K562 (cell line): ENCODE measurements at regions not wholly inside any gene's neighbourhood (a gene's known extent, or its start where the extent isn't known, plus 50 kb on each side); places are given as distances from the start of the nearest gene placed in this dataset.
A peak's percentile ranks its signal among the peaks of the same experiment; 100 is the strongest.

ENCODE experiments used
- ATAC-seq: fragments of 200-7000 bp; cut with Tn5 transposase; 3 replicates; pipeline ENCODE4 v1.9.1; 2020; ENCODE audit warnings: moderate library complexity
- BruUV-seq: library from RNA; stranded (reverse); fragments of 400-500 nt; replicated peaks from 2 replicates; lab custom pipeline; 2021; lab: Mats Ljungman, UMichigan
- CTCF ChIA-PET: fragments of 300-600 bp; formaldehyde crosslinking; extraction: SDS; loops from one replicate; lab custom pipeline; 2021; ENCODE audit warnings: low intra/inter-chr PET ratio; lab: Yijun Ruan, JAX
- POLR2A ChIA-PET: fragments of 300-600, 350-650 bp; sonication (Branson Sonifier 250); formaldehyde crosslinking; extraction: SDS; loops from one replicate; lab custom pipeline; 2021; ENCODE audit warnings: antibody characterized with exemption, inconsistent platforms; lab: Yijun Ruan, JAX
- DNase-seq, 4 experiments: peaks; one replicate each; pipeline versions ENCODE4 v3.0.0 to v3.0.0-alpha.2; 2011 to 2018; ENCODE audit warnings: low spot score in 3 of 4, mixed read lengths in 3 of 4; ENCODE audit errors: extremely low read depth in 1 of 4
- FAIRE-seq: peaks from 2 replicates; lab custom pipeline; 2011; peaks lifted over from hg19 to GRCh38; lab: Jason Lieb, UNC
- H2AFZ ChIP-seq: 2 replicates; pipeline ENCODE4 v1.6.0; 2011; ENCODE audit warnings: low read depth, low read length, control low read depth, inconsistent platforms
- H3K27ac ChIP-seq: fragments of 200-600 bp; 3 replicates; pipeline ENCODE4 v1.8.0; 2011; ENCODE audit warnings: low read depth, mild to moderate bottlenecking, control low read depth, inconsistent platforms, low read length, moderate library complexity, mixed read lengths; ENCODE audit errors: extremely low read depth
- H3K27me3 ChIP-seq, 2 experiments: fragments of 300-600 bp in 1 of 2; 2 replicates in 1 of 2; 3 replicates in 1 of 2; pipeline versions ENCODE4 v1.6.0 to v1.8.0; 2011; ENCODE audit warnings: inconsistent platforms in 2 of 2, low read length in 2 of 2, mild to moderate bottlenecking in 1 of 2, mixed read lengths in 1 of 2, moderate library complexity in 1 of 2; ENCODE audit not compliant: control insufficient read depth in 2 of 2, insufficient read depth in 2 of 2
- H3K36me3 ChIP-seq: fragments of 300-600 bp; 3 replicates; pipeline ENCODE4 v1.8.0; 2011; ENCODE audit warnings: mild to moderate bottlenecking, low read length, inconsistent platforms; ENCODE audit not compliant: control insufficient read depth, insufficient read depth
- H3K4me1 ChIP-seq, 2 experiments: fragments of 200-600 bp in 1 of 2; replicated peaks in 1 of 2; 2 replicates in 1 of 2; 3 replicates in 1 of 2; pipeline versions ENCODE4 v1.5.1 to v1.8.0; 2011; ENCODE audit warnings: inconsistent platforms in 2 of 2, low read length in 2 of 2, mild to moderate bottlenecking in 1 of 2, mixed read lengths in 1 of 2, moderate library complexity in 1 of 2; ENCODE audit not compliant: control insufficient read depth in 2 of 2, insufficient read depth in 2 of 2
- H3K4me2 ChIP-seq: 2 replicates; pipeline ENCODE4 v1.6.1; 2011; ENCODE audit warnings: low read length, control low read depth, inconsistent platforms, mixed read lengths; ENCODE audit not compliant: insufficient read depth
- H3K4me3 ChIP-seq: fragments of 200-600 bp; sonication (generic), shearing (Covaris generic); 2 replicates; pipeline ENCODE4 v1.5.1; 2016; ENCODE audit warnings: control low read depth, inconsistent platforms
- H3K79me2 ChIP-seq: fragments of 200-600 bp; 3 replicates; pipeline ENCODE4 v1.8.0; 2011; ENCODE audit warnings: low read length, inconsistent platforms; ENCODE audit not compliant: control insufficient read depth, insufficient read depth
- H3K9ac ChIP-seq, 2 experiments: 2 replicates each; pipeline versions ENCODE4 v1.6.0 to v1.6.1; 2011; ENCODE audit warnings: low read depth in 2 of 2, low read length in 2 of 2, control low read depth in 1 of 2, inconsistent platforms in 1 of 2, mild to moderate bottlenecking in 1 of 2, mixed read lengths in 1 of 2; ENCODE audit not compliant: insufficient read depth in 1 of 2
- H3K9me1 ChIP-seq: one replicate; pipeline ENCODE4 v1.6.0; 2011; ENCODE audit warnings: inconsistent platforms, mild to moderate bottlenecking, low read length, moderate library complexity; ENCODE audit not compliant: control insufficient read depth, insufficient read depth
- H3K9me3 ChIP-seq: replicated peaks from 2 replicates; pipeline ENCODE4 v1.5.1; 2011; ENCODE audit warnings: low read depth, low read length, inconsistent platforms; ENCODE audit not compliant: control insufficient read depth, insufficient read depth
- H4K20me1 ChIP-seq: replicated peaks from 2 replicates; pipeline ENCODE4 v1.6.1; 2011; ENCODE audit warnings: low read length, inconsistent platforms, mixed read lengths; ENCODE audit not compliant: control insufficient read depth, insufficient read depth
- BRD4 ChIP-seq: fragments of 200-600 bp; sonication (generic); IDR thresholded peaks from 2 replicates; pipeline ENCODE4 v1.6.1; 2017; ENCODE audit warnings: inconsistent platforms
- FOXP1 ChIP-seq: sonication (generic); formaldehyde crosslinking; IDR thresholded peaks from 2 replicates; pipeline ENCODE4 v1.8.0; 2022; ENCODE audit warnings: mild to moderate bottlenecking, missing genetic modification reagents
- LCOR ChIP-seq: sonication (generic); formaldehyde crosslinking; IDR thresholded peaks from 2 replicates; pipeline ENCODE4 v1.8.0; 2022; ENCODE audit warnings: mild to moderate bottlenecking, missing genetic modification reagents
- POLR2AphosphoS5 ChIP-seq: IDR thresholded peaks from 2 replicates; pipeline ENCODE4 v1.6.1; 2011; ENCODE audit warnings: mild to moderate bottlenecking, low read depth, low read length, moderate library complexity; ENCODE audit not compliant: control insufficient read depth, insufficient read depth
- POLR3A ChIP-seq: IDR thresholded peaks from 2 replicates; pipeline ENCODE4 v1.6.1; 2011; ENCODE audit warnings: borderline replicate concordance, mild to moderate bottlenecking, moderate library complexity; ENCODE audit not compliant: insufficient read length, insufficient read depth; ENCODE audit errors: extremely low read depth
- SIN3A ChIP-seq, 2 experiments: fragments of 150-350 bp in 1 of 2; IDR thresholded peaks; 2 replicates each; pipeline ENCODE4 v1.6.1; 2011 to 2016; ENCODE audit warnings: borderline replicate concordance in 2 of 2, low read depth in 2 of 2, low read length in 2 of 2, mild to moderate bottlenecking in 2 of 2, moderate library complexity in 2 of 2; ENCODE audit not compliant: control insufficient read depth in 1 of 2
- ZNF277 ChIP-seq: fragments of 250-450 bp; sonication (Bioruptor Pico); IDR thresholded peaks from 2 replicates; pipeline ENCODE4 v1.8.0; 2022; ENCODE audit warnings: inconsistent platforms, mild to moderate bottlenecking, moderate library complexity, borderline replicate concordance
- ZNF778 ChIP-seq: fragments of 450-650 bp; formaldehyde crosslinking; IDR thresholded peaks from 2 replicates; pipeline ENCODE4 v1.4.0; 2020; ENCODE audit warnings: mild to moderate bottlenecking, moderate library complexity
- WGBS: fragments of 100-300 bp; shearing (Covaris generic); methylation state at CpG from one replicate; pipeline ENCODE4 v1.1.6; 2016; ENCODE audit warnings: low coverage, mixed read lengths; ENCODE audit not compliant: insufficient coverage; ENCODE audit errors: missing lambda C conversion rate; 5-methylcytosine and 5-hydroxymethylcytosine counted together
- in situ Hi-C: fragments of 300-500 bp; cut with MboI; formaldehyde crosslinking; loops from 4 replicates; pipeline ENCODE4 v1.15.0; 2018; ENCODE audit warnings: inconsistent platforms, mixed read lengths
- intact Hi-C: fragments of 100-400 bp; cut with micrococcal nuclease; formaldehyde crosslinking; loops from 2 replicates; pipeline ENCODE4 v1.14.2; 2022
- TF ChIP-seq, protein P1 (sequence below): sonication (generic); formaldehyde crosslinking; IDR thresholded peaks from 2 replicates; pipeline ENCODE4 v1.8.1; 2023; ENCODE audit warnings: mild to moderate bottlenecking, missing genetic modification reagents, moderate library complexity
- TF ChIP-seq, protein P2 (sequence below): sonication (generic); formaldehyde crosslinking; IDR thresholded peaks from 2 replicates; pipeline ENCODE4 v1.8.1; 2022; ENCODE audit warnings: missing genetic modification reagents
- TF ChIP-seq, protein P3 (sequence below): sonication (generic); formaldehyde crosslinking; IDR thresholded peaks from 2 replicates; pipeline ENCODE4 v1.8.0; 2022; ENCODE audit warnings: missing genetic modification reagents, mild to moderate bottlenecking, borderline replicate concordance

DNA sequence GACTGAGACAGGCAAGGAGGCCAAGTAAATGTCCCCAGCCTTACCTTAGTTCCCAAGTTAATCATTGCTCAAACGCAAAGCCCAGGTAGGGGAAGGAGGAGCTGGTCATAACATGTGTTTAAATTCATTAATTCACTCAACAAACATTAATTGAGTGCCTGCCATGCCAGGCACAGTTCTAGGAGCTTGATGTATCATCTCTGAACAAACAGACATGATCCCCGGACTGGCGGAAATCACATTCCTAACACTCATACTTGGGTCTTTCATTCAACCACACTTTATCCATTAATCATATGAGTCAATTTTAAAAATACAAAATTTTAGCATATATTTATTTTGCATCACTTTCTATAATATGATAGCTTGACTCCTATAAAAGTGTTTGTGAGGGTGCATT lies 335.3 kb upstream of the NOCT start (continued):
- no peak for TF ChIP-seq ZNF277
- TF ChIP-seq, protein P1, sequence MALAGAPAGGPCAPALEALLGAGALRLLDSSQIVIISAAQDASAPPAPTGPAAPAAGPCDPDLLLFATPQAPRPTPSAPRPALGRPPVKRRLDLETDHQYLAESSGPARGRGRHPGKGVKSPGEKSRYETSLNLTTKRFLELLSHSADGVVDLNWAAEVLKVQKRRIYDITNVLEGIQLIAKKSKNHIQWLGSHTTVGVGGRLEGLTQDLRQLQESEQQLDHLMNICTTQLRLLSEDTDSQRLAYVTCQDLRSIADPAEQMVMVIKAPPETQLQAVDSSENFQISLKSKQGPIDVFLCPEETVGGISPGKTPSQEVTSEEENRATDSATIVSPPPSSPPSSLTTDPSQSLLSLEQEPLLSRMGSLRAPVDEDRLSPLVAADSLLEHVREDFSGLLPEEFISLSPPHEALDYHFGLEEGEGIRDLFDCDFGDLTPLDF (CRISPR knock-in tag), result no peak

GRCh38 chr4:138678985-138679746 lies 336.4 kb upstream of the NOCT start:
- Histone ChIP-seq H3K4me2 (no peak overlapping the region), H3K27ac (no peak overlapping the region), H3K79me2 (no peaks in the 10 kb centered on the region), H3K9me1 (no peaks in the 10 kb centered on the region), H2AFZ (peak overlapping the region; percentile 61), H3K4me1 (peaks cover 3% of the 10 kb centered on the region in 2 experiments; a peak in 3 of 5 replicates), H3K4me3 (no peak overlapping the region), H3K9me3 (no peaks in the 10 kb centered on the region), H4K20me1 (no peaks in the 10 kb centered on the region), H3K9ac (no peak overlapping the region), H3K36me3 (no peaks in the 10 kb centered on the region), H3K27me3 (peaks cover 0 to 7% of the 10 kb centered on the region in 2 experiments; a peak in 3 of 5 replicates)
- ChIA-PET CTCF (no interaction called here), POLR2A (no interaction called here)
- 40% methylated on average over 10 of the region's 10 CpGs for WGBS
- in situ Hi-C loops (loop anchor here (10.0 kb wide), 1 partner anchor 504 kb away; no protein-coding TSS in a partner anchor), intact Hi-C loops (loop anchor here (10.0 kb wide), 1 partner anchor 1554 kb away; no protein-coding TSS in a partner anchor)
- ATAC-seq, result no peak
- BruUV-seq, result no TSS peak
- FAIRE-seq, result no peak
- no peak for DNase-seq
- TF ChIP-seq, protein P2, sequence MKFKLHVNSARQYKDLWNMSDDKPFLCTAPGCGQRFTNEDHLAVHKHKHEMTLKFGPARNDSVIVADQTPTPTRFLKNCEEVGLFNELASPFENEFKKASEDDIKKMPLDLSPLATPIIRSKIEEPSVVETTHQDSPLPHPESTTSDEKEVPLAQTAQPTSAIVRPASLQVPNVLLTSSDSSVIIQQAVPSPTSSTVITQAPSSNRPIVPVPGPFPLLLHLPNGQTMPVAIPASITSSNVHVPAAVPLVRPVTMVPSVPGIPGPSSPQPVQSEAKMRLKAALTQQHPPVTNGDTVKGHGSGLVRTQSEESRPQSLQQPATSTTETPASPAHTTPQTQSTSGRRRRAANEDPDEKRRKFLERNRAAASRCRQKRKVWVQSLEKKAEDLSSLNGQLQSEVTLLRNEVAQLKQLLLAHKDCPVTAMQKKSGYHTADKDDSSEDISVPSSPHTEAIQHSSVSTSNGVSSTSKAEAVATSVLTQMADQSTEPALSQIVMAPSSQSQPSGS (CRISPR knock-in tag), result no peak
- TF ChIP-seq POLR2AphosphoS5 (no peak), FOXP1 (CRISPR knock-in tag) (no peak), SIN3A (IDR thresholded peaks at IDR 0.05; ENCODE audit: borderline replicate concordance in 2 of 2, control insufficient read depth in 1 of 2, low read depth in 2 of 2, low read length in 2 of 2) (no peak), POLR3A (no peak), BRD4 (no peak), ZNF778 (no peak), LCOR (CRISPR knock-in tag) (no peak)
- TF ChIP-seq, protein P3, sequence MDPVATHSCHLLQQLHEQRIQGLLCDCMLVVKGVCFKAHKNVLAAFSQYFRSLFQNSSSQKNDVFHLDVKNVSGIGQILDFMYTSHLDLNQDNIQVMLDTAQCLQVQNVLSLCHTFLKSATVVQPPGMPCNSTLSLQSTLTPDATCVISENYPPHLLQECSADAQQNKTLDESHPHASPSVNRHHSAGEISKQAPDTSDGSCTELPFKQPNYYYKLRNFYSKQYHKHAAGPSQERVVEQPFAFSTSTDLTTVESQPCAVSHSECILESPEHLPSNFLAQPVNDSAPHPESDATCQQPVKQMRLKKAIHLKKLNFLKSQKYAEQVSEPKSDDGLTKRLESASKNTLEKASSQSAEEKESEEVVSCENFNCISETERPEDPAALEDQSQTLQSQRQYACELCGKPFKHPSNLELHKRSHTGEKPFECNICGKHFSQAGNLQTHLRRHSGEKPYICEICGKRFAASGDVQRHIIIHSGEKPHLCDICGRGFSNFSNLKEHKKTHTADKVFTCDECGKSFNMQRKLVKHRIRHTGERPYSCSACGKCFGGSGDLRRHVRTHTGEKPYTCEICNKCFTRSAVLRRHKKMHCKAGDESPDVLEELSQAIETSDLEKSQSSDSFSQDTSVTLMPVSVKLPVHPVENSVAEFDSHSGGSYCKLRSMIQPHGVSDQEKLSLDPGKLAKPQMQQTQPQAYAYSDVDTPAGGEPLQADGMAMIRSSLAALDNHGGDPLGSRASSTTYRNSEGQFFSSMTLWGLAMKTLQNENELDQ (CRISPR knock-in tag), result no peak
